GM18508 (cell line): ENCODE measurements at regions not wholly inside any gene's neighbourhood (a gene's known extent, or its start where the extent isn't known, plus 50 kb on each side); places are given as distances from the start of the nearest gene placed in this dataset.
A peak's percentile ranks its signal among the peaks of the same experiment; 100 is the strongest.

Experiments used
- ATAC-seq: cut with Tn5 transposase; IDR thresholded peaks from one replicate; pipeline ENCODE4 v1.9.1; 2021; ENCODE audit warnings: moderate number of reproducible peaks; ENCODE audit not compliant: insufficient read depth, unreplicated experiment

GRCh38 chr18:43213816-43214215 lies 63.5 kb downstream of the SYT4 start:
- ATAC-seq = no peak

- no peak for ATAC-seq
Observed at GRCh38 chr18:43211059-43211458, 66.2 kb downstream of the SYT4 start.

DNA sequence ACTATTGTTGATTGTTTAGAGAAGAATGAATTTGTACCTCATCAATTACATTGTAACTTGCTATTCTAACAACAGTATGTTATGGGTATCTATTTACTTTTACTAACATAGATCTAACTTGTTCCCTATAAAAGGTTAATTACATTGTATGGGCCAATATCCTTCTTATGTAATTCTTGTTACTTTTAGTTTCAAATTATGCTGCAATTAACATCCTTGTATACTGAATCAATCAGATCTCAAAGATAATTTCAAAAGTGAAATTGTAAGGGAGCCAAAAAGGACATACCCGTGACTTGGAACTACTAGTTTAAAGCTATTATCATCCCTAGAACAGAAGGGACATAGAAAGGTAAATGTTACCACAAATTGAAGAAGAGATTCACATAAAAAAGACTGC lies 79.9 kb upstream of the RIT2 start:
- ATAC-seq = no peak

DNA sequence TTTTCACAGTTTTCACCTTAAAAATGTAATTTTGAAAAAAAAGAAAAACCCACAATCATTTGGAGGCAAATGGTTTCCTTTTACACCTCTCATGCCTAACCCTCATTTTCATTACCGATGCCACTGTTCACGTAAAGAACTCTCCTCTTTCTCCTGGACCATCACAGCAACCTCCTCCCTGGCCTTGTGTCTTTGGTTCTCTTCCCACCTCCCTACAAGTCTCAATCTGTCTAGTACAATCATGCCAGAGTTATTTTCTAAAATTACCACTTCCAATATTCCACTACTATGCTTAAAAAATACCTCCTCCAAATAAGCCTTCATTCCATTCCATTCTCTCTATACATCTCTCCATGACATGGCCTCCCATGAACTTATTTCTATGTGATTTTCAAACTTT lies 77.9 kb upstream of the RIT2 start:
- ATAC-seq = no peak

- peak; percentile 68 for ATAC-seq
Observed at GRCh38 chr18:43192408-43192807, 76.9 kb upstream of the RIT2 start.

DNA sequence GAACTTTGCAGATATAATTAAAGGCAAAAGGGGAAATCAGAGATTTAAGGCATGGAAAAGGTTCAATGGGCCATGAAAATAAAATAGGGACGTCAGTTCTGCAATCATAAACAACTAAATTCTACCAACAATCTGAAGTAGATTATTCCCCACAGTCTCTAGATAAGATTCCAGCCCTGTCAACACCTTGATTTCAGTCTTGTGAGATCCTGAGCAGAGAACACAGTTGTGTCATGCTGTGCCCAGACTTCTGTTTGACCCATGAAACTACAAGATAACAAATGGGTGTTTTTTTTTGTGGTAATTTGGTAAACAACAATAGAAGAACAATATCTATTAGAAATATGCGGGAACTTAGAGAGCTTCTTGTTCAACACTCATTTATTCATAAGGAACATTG lies 66.2 kb upstream of the RIT2 start:
- ATAC-seq = no peak

- ATAC-seq = no peak
Observed at GRCh38 chr18:43180814-43181213, 65.3 kb upstream of the RIT2 start.

DNA sequence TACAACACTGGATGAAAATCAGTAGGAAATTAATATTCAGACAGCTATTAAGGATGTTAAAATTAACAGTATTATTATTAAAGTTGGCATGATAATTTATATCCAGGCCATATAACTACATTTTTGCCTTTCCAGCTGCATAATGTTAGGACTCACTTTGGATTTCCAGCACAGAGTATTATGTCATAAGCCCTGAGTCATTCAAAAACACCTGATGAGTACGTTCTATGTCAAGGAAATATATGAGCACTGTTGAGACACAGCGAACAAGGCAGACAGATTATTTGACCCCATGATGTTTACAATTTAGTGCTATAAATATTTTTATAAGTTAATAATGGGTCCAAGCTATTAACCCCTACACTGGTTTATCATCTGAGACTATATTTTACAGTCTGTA lies 59.8 kb upstream of the RIT2 start:
- no peak for ATAC-seq

GRCh38 chr18:43170586-43170985 lies 55.1 kb upstream of the RIT2 start:
- ATAC-seq = no peak
